Right lobe of liver (tissue), 6 donors: ENCODE measurements at regions not wholly inside any gene's neighbourhood (a gene's known extent, or its start where the extent isn't known, plus 50 kb on each side); places are given as distances from the start of the nearest gene placed in this dataset.

Source experiments
- ATAC-seq, 4 donors: fragments of 200-7000 bp; cut with Tn5 transposase; one replicate each; pipeline ENCODE4 v1.9.1; 2020; ENCODE audit warnings: mild to moderate bottlenecking in 4 of 4, moderate library complexity in 4 of 4
- DNase-seq, 3 donors: peaks; one replicate each; pipeline ENCODE4 v3.0.0-alpha.2; 2020
- H3K27ac ChIP-seq, 3 donors: fragments of 200-600 bp; one replicate each; pipeline ENCODE4 v1.8.0; 2022
- H3K27me3 ChIP-seq, 2 donors: fragments of 200-600 bp; one replicate each; pipeline ENCODE4 v1.8.0; 2022
- H3K36me3 ChIP-seq, 4 donors: fragments of 200-600 bp; sonication (generic) in 1 of 4; one replicate each; pipeline versions ENCODE4 v1.5.1 to v1.8.0; 2017 to 2022; ENCODE audit warnings: control low read depth in 1 of 4
- H3K4me1 ChIP-seq, 4 donors: fragments of 200-600 bp; sonication (generic) in 1 of 4; one replicate each; pipeline versions ENCODE4 v1.5.1 to v1.8.0; 2017 to 2022; ENCODE audit warnings: control low read depth in 1 of 4
- H3K4me3 ChIP-seq, 3 donors: fragments of 200-600 bp; one replicate each; pipeline ENCODE4 v1.8.0; 2022
- H3K9me3 ChIP-seq, 4 donors: fragments of 200-600 bp; sonication (generic) in 1 of 4; one replicate each; pipeline versions ENCODE4 v1.5.1 to v1.8.0; 2017 to 2022; ENCODE audit warnings: control low read depth in 1 of 4
- POLR2A ChIP-seq: fragments of 450-650 bp; IDR thresholded peaks from one replicate; pipeline ENCODE4 v1.6.1; 2017; ENCODE audit warnings: antibody characterized with exemption, mild to moderate bottlenecking
- WGBS: methylation state at CpG from one replicate; pipeline ENCODE4 v1.1.6; 2018; ENCODE audit warnings: low coverage, low lambda C conversion rate; ENCODE audit not compliant: insufficient coverage; ENCODE audit errors: missing lambda C conversion rate; 5-methylcytosine and 5-hydroxymethylcytosine counted together
- intact Hi-C, 2 donors: fragments of 100-400 bp; cut with DNase I; formaldehyde crosslinking; loops; one replicate each; pipeline versions ENCODE4 v1.11.2 to v1.14.1; 2022
- TF ChIP-seq, protein P1 (sequence below), 4 donors: fragments of 200-600 bp in 3 of 4; fragments of 450-650 bp in 1 of 4; IDR thresholded peaks; one replicate each; pipeline versions ENCODE4 v1.5.1 to v1.8.0; 2016 to 2022; ENCODE audit warnings: antibody characterized with exemption in 4 of 4, mild to moderate bottlenecking in 2 of 4
- donor health status: DM: no; HTN: yes; CAD: no.
- donor health status: DM: no; HTN: no; CAD: no.
- donor health status: DM: no; HTN: no; CAD: no.
- donor health status: DM: no; HTN: yes; CAD: no.
- donor health status: DM: no; HTN: yes; CAD: no.

DNA sequence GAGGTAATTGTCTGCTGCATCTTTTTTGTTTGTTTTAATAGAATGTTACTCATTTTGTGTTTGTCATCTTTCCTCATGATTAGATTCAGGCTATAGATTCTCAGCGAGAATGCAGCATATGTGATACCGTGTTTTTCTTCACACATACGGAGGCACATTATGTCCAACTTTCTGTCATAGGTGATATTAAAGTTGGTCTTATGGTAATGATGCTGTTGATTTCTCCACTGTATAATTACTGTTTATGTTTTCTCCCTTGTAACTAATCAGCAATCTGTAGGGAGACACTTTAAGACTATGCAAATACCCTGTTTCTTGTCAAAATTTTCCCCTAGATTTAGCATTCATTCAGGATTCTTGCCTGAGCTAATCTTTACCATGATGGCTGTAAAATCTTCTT, 87.6 kb downstream of the CLDN1 start:
- intact Hi-C loops, result no loop called here

DNA sequence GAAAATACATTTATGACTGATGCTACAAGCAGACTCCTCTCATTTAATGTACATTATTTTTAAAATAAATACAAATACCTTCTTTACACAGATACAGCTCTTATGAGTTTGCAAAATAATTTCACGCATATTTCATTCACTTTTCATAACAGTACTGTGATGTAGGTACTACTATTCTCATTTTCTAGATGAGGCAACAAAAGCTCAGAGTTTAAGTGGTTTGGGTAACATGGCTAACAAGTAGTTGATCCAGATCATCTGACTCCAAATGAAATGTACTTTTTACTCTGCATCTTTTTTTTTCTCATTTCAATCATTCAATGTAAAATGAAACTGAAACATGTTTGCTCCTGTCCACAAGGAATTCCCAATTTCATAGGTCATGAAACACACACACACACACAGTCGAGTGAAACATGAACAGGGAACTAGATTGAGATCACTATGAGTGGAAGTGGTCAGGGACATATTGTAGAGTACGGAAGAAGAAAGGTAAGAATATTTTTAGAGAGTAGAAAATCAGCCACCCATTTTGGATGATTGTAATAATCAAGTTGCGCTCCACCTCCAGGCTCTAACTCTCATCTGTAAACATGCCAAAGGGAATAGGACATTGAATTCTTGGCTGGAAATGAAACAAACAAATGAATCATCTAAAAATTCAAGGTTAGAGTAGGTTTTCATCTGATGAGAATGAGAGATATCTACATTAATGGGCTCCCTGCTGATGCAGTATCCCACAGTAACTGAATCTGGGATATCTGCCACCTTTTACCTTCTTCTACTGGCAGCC, 92.4 kb downstream of the CLDN1 start:
- TF ChIP-seq, protein P1, sequence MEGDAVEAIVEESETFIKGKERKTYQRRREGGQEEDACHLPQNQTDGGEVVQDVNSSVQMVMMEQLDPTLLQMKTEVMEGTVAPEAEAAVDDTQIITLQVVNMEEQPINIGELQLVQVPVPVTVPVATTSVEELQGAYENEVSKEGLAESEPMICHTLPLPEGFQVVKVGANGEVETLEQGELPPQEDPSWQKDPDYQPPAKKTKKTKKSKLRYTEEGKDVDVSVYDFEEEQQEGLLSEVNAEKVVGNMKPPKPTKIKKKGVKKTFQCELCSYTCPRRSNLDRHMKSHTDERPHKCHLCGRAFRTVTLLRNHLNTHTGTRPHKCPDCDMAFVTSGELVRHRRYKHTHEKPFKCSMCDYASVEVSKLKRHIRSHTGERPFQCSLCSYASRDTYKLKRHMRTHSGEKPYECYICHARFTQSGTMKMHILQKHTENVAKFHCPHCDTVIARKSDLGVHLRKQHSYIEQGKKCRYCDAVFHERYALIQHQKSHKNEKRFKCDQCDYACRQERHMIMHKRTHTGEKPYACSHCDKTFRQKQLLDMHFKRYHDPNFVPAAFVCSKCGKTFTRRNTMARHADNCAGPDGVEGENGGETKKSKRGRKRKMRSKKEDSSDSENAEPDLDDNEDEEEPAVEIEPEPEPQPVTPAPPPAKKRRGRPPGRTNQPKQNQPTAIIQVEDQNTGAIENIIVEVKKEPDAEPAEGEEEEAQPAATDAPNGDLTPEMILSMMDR (IDR thresholded peaks at IDR 0.05), result no peak
- no peak for TF ChIP-seq POLR2A
- peak; percentile 66 to 80 (median 72) for ATAC-seq
- peak overlapping the region; percentile 43 to 75 (median 52) for H3K27ac ChIP-seq
- intact Hi-C loops, result no loop called here
- DNase-seq, result no peak
- H3K4me3 ChIP-seq, result peak overlapping the region; percentile 12 to 42 (median 42)
- H3K9me3 ChIP-seq, result no peaks in the 10 kb centered on the region
- peaks cover 0 to 5% (median 0%) of the 10 kb centered on the region in 4 donors for H3K4me1 ChIP-seq
- WGBS, result 20% methylated on average over 4 of the region's 4 CpGs
- no peaks in the 10 kb centered on the region for H3K36me3 ChIP-seq
- no peaks in the 10 kb centered on the region for H3K27me3 ChIP-seq

More for the DNA sequence above, 87.6 kb downstream of the CLDN1 start:
- H3K27ac ChIP-seq, result no peak overlapping the region
- H3K4me1 ChIP-seq, result peaks cover 0 to 5% (median 0%) of the 10 kb centered on the region in 4 donors
- no peaks in the 10 kb centered on the region for H3K36me3 ChIP-seq
- no peak overlapping the region for H3K4me3 ChIP-seq
- no peak for ATAC-seq
- no peaks in the 10 kb centered on the region for H3K9me3 ChIP-seq
- 97% methylated on average over 3 of the region's 3 CpGs for WGBS
- DNase-seq, result no peak
- H3K27me3 ChIP-seq, result no peaks in the 10 kb centered on the region
- TF ChIP-seq, protein P1 (IDR thresholded peaks at IDR 0.05), result no peak
- TF ChIP-seq POLR2A, result no peak

DNA sequence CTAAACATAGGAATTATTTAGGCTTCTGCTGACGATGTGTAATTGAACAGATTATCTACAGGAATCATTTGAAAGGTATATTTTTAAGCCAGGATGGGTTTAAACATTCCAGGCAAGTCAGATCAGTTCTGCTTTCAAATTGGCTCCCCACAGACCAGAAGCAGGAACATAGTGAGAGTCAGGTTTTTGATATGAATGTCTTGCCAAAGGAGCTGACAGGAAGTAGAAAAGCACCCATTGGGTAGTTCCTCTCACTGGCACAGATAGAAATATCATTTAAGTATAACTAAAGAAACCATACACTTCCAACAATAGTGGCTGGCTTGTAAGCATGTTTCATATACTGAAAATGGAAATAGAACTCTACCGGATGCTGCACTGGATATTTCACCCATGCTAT, 95.2 kb downstream of the CLDN1 start:
- 70% methylated on average over 2 of the region's 2 CpGs for WGBS
- H3K27me3 ChIP-seq, result no peaks in the 10 kb centered on the region
- intact Hi-C loops, result no loop called here
- H3K9me3 ChIP-seq, result no peaks in the 10 kb centered on the region
- H3K36me3 ChIP-seq, result no peaks in the 10 kb centered on the region
- H3K27ac ChIP-seq, result no peak overlapping the region
- peaks cover 0 to 5% (median 0%) of the 10 kb centered on the region in 4 donors for H3K4me1 ChIP-seq
- DNase-seq, result no peak
- TF ChIP-seq, protein P1 (IDR thresholded peaks at IDR 0.05), result no peak
- no peak for ATAC-seq
- H3K4me3 ChIP-seq, result no peak overlapping the region

DNA sequence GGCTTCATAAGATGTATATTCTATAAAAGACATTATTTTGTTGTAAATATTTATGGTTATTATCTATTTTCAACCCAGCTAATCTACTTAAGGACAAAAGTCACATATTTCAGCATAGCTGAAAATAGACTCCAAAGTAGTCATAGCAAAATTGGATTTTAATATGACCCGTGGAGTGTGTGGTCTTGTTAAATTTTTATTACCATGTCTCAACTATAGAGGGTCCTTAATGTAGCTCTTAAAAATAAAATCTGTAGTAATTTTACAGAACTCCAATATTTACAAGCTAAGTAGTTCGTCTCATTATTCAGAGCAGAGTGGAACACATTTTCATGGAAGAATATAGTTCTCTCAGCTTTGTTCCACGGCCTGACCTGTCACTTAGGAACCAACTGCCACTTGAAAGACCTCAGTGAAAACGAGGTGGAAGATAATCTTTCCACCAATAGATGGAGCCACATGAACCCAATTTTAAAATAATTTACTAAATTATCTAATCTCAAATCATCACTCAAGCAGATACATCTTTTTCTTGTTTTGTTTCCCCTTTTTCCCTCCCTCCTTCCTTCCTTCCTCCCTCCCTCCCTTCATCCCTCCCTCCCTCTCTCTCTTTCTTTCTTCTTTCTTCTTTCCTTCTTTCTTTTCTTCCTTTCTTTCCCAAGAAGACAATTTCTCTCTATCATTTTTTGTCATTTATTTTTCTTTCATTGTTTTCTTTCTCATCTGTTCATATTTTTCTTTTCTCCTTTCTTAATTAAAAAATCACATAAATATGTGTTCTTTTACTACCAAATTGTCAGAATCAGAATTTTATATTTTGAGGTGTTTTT, 97.2 kb downstream of the CLDN1 start:
- WGBS, result 19% methylated on average over 4 of the region's 4 CpGs
- TF ChIP-seq, protein P1 (IDR thresholded peaks at IDR 0.05), result peak; percentile 55 to 64 (median 58)
- TF ChIP-seq POLR2A, result no peak
- intact Hi-C loops, result no loop called here
- Histone ChIP-seq H3K27me3 (no peaks in the 10 kb centered on the region), H3K36me3 (no peaks in the 10 kb centered on the region), H3K27ac (no peak overlapping the region), H3K4me1 (no peaks in the 10 kb centered on the region), H3K4me3 (no peak overlapping the region), H3K9me3 (no peaks in the 10 kb centered on the region)
- peak; percentile 68 to 79 (median 76) for ATAC-seq
- DNase-seq, result no peak
